GM18861 (cell line): ENCODE measurements at regions not wholly inside any gene's neighbourhood (a gene's known extent, or its start where the extent isn't known, plus 50 kb on each side); places are given as distances from the start of the nearest gene placed in this dataset.

Experiments used
- ATAC-seq: cut with Tn5 transposase; IDR thresholded peaks from one replicate; pipeline ENCODE4 v1.9.1; 2021; ENCODE audit not compliant: unreplicated experiment

DNA sequence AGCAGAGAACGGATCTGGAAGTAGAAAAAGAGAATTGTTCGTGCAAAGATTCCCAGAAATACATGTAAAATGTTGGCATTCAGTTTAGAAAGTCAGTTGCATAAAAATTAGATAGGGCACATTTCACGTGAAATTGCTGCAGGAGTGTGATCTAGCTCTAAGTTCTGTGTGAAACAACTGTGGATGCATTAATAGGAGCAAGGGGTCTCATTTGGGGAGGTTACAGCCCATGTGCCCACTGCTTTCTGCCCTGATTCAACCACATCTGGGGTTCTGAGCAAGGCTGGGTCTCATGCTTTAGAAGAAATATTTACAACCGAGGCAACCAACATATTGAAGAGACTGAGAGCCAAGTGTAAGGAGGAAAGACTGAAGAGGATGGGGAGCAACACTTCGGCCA lies 639.0 kb downstream of the BCOR start:
- no peak for ATAC-seq

DNA sequence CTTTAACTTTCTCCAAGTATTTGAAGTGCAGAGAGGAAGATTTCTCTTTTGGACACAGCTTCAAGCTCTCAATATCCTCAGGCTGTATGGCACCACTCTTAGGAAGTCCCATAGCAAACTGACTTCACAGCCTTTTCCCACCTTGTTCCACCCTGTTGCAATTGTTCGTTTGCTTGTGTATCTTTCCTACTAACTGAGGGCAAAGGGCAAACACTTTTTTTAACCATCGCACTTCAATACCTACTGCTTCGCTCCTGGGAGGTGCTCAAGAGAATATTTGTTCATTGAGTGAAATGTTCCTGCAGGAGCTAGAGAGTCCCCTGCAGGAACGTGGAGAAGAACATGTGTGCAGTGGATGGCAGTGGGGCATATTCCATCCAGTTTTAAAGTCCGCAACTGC lies 638.6 kb downstream of the BCOR start:
- no peak for ATAC-seq

DNA sequence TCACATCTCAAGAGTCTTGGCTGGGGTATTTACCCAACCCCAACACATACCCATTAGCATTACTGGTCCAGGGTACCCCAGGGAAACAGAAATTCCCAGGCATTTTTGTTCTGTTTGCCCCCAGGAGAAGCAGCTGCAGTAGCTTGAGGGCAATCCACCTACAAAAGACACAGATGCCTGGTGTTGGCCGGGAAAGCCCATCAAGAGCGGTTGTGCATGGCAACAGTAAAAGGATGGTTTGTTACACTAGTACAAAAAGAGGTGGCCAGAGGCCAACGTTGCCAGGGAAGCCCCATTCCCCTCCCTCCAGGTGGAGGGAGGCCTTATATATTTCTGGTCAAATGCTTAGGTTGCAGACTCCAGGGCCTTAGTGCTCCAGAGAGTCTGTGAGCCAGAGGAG lies 637.8 kb downstream of the BCOR start:
- no peak for ATAC-seq

DNA sequence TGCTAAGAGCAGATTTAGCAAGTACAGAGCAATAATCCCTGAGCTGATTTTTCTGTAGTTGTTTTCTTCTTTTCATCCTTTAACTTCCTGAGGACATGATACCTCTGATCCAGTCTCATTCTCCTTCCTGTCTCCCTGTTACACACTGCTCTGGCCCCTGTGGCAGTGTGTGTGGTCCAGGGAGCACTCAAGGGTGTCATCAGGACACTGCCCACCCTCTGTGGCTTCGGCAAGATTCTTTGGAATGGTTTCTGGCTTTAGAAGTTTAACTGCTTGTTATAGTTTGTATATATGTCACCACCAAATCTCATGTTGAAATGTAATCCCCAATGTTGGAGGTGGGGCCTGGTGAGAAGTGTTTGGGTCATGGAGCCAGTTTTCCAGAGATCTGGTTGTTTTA lies 637.3 kb downstream of the BCOR start:
- no peak for ATAC-seq

DNA sequence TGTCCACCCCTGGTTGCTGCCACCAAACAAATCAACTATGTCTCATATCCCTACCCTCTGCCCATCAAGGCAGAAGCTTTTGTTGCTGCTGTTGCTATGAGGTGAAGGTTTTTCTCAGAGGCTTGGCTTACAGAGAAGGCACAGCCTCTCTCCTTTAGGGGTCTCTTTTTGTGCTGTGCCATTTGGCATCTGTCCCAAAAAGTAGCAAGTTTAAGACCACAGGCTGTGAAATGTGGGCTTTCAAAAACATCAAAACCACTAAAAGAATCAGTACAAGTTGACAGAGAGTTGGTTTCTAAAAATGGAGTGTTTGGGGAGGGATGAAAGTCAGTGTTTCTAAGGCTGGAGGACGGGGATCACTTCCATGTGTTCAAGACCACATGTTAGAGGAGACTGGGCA lies 634.9 kb downstream of the BCOR start:
- no peak for ATAC-seq

DNA sequence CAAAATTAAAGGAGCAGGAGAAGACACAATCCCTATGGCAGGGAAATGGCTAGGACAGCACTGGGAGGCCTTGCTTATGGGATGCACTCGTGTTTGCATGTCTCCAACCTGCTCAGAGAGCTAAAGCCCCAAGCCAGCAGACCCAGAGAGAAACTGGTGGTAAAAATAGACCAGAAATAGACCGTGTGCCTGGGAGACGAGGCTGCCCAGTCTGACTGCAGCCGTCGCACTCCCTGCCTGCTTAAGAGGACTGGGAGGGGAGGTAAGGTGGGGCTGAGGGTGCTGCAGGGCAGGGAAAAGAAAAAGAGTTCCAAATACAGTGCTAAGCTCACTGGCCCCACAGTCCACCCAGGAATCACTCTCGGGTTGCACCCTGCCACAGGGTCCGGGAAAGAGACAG lies 633.5 kb downstream of the BCOR start:
- no peak for ATAC-seq

DNA sequence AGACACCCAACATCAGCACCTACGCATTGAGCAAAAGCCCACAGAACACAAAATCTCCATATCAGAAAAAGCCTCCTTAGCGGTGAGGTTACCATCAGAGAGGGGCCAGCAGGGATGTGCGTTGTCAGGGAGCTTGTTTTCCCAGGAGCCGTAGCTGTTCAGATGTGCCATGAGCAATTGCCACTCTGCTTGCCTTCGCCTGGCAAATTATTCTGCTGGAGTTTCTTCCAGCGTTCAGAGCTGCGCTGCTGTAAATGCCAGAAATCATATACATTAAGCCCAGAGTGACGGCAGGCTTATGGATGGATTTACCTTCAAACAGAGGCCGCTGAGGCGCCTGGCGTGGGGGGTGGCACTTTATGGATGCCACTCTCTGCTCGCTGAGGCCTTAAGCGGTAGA lies 632.3 kb downstream of the BCOR start:
- no peak for ATAC-seq

DNA sequence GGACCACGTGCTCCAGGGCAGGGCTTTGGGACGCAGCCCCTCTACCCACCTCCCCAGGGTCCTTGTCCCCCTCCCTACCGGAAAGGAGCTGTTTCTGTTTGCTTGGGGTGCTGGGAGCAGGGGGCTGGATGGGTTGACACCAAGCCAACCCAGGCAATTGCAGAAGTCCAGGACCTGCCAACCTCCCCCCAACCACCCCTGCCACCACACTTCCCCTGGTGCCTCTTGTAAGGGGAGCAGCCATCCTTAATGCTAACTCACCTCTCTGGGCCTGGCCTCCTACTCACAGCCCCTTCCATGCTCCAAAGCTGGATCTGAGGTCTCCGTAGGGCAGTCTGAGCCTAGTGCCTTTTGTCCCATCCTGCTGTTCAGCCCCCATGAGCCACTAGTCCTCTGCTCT lies 631.9 kb downstream of the BCOR start:
- no peak for ATAC-seq

DNA sequence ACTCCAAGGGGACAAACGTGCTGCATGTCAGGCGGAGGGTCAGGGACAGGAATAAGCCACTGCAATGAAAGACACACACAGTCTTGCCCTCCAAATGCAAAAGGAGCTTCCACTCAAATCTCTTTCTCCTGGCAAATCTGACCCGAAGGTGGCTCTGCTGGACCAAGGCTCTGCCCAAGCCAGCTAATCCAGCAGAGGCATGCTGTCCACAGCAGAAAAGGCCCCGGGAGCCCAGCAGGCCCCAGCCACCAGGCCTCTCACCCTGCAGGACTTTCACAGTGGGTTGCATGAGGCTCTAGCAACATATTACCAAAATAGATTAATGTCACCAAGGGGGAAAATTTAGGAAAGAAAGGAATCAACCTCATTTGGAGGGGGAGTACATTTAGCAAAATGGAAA lies 628.6 kb downstream of the BCOR start:
- ATAC-seq: no peak

DNA sequence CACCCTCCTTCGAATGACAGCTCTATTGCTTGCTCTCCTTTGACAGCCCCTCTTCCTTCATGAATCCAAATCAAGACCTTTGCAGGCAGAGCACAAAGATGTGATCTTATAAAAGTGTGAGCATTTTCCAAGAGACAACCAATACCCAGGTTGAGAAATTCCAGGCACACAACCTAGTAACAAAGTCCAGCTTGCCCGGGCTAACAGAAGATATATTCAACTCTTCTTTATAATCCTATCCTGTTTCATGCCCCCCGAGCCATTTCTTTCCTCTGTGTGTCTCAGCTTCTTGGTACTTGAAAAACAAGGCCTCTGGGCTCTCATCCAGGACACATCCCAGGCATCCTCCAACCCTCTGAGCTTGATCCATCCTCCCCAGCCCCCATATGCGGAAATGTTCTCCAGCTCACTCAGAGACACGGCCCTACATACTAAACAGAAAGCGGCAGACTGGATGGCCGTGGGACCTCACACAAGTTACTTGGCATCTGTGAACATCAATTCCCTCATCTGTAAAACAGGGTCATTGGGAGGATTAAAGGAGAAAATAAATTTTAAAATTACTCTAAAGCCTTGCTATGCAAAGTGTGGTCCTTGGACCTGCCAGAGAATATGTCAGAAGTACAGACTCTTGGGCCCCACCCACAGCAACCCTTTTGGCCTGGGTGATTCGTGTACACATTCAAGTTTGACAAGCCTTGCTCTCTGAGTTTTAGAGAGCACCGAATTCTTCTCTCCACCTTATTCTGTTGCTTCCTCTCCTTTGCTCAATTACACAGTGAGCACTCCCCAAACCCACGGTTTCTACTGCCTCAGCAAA lies 627.0 kb downstream of the BCOR start:
- no peak for ATAC-seq

DNA sequence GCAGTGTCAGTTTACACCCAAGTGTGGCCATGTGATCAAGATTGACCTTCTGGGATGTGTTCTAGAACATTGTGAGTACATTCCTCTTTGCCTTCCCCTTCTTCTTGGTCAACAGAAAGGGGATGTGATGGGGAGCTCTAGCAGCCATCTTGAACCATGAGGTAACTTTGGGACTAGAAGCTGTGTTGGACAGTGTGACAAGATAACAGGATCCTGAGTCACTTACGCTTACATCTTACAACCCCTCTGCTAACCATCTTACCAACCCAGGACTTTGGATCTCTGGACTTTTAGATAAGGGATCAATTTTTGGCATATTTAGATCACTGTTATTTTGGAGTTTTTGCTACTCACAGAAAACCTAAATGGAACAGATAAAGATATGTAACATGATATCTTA lies 625.6 kb downstream of the BCOR start:
- no peak for ATAC-seq

DNA sequence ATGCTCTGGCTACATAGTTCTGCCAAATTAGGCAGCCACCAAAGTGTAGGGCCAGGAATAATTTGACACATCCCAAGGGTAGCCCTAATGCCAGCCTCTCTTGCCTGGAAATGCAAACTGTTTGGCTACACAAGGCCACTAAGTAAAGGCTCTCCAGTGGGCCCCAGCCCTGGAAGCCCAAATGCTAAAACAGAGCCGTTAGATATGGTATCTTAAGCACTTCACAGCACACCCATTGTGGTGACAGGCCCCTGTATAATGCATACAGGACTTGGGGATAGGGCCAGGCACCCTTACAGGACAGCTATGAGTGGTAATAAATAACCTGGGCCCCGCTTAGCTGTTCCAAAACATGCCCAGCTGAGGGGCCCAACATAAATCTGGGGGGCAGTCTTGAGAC lies 623.9 kb downstream of the BCOR start:
- no peak for ATAC-seq

DNA sequence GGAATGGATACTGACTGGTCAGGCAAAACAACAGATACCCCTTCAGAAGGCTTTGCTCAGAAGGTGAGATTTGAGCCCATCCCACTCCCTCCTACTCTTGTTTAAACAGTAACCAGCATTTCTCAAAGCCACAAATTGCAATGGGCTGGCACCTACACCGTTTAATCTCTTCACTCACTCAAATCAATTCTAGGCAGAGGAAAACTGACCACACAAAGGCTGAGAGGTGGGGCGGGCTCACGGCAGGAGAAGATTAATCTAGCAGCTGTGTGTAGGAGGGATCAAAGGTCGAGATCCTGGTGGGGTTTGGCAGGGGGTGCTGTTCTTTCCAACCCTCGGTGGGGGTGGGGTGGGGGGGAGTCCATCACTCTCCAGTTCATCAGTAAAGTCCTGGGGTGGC lies 622.4 kb downstream of the BCOR start:
- no peak for ATAC-seq

DNA sequence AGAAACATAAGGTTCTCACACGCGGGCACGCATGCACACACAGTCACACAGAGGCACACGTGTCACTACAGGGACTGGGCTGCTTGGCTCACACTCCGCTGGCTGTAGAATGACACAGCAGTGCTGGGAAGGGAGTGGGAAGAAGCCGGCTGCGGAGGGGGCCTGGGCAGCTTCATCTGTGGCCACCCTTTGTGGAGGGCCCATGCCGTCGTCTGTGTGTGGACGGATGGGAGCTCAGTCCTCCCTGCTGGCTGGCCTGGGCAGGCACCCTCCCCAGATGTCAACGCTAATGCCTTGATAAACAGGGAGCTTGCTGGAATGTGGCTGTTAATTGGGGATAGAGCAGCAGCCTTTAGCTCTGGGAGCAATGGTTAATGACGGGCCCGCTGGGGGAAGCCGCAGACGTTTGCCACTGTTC lies 621.1 kb downstream of the BCOR start:
- ATAC-seq: no peak

DNA sequence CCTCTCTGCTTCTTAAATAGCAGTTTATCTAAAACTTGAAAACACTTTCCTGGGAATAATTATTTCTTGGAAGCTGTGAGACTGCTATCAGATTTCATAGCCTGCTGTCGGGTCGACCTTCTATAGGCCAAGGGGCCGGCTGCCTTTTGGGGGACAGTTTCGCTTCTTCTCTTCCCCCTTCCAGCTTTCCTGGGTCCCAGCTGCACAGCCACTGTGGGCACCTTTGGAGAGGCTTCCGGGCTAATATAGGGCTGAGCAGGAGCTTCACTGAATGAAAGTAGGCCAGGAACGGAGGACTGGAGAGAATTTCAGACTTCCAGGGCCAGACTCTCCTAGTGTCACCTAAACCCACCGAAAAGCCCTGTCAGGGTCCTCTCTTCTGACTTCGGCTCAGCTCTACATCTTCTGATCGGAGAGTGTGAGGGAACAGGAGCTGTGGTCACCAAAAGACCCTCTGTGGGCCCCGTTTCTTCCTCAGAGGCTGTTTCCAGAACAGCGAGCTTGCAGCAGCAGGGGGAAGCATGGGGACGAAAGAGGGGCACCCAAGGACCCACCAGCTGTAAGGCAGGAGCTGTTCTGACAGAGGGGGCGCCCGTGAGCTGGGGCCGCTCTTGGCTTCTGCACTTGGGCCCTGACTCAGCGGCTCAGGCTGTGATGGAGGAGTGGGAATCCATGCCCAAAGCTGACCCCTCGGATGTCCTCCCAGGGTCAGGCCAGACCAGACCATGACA lies 620.6 kb downstream of the BCOR start:
- ATAC-seq: no peak

DNA sequence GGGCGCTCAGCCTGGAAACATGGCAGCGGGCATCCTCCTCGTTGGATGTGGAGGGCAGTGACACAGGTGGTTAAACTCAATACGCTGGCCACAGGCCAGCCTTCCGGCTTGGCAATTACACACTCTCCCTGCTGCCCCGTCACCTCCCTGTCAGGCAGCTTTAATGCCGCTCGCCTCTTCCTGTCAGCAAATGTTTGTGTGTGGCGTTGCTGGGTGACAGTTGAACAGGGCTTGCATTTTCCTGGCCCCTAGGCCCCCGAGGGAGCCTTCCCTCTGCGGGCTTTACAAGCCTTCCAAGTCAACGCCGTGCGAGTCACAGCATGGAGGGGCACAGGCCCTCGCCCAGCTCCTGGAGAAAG lies 620.0 kb downstream of the BCOR start:
- no peak for ATAC-seq

DNA sequence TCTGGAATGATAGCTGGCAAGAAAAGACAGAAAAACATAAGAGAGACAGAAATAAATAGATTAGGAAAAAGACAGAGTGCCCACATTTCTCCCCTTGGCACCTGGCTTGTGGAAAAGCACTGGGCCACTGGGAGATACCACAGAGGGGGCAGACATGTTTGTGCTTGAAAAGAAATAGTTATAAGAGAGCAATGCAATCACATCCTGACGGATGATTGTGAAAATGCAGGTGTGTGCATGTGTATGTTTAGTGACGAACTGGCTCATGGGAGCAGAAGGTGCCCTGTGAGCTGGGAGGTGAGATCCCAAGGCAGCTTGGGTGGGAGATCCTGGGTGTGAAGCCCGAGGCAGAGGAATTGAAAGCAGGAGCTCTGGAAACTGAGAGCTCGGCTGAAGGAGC lies 617.9 kb downstream of the BCOR start:
- no peak for ATAC-seq

DNA sequence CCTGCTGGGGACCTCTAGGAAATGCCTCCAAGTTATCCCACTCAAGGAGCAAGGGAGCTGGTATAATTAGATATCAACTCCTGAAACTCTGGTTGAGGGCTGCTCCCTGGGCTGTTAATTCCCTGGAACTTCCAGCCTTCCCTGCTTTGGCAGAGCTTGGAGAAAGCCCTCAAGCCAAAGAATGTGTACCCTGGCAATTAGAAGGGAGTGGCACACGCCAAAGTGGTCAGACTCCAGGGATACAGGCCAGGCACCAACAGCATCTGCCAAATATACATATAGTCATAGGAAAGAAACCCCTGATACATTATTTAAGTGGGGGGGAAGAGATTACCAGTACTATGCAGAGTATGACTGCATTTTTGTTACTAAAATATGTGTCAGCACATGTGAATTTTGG lies 616.8 kb downstream of the BCOR start:
- no peak for ATAC-seq

DNA sequence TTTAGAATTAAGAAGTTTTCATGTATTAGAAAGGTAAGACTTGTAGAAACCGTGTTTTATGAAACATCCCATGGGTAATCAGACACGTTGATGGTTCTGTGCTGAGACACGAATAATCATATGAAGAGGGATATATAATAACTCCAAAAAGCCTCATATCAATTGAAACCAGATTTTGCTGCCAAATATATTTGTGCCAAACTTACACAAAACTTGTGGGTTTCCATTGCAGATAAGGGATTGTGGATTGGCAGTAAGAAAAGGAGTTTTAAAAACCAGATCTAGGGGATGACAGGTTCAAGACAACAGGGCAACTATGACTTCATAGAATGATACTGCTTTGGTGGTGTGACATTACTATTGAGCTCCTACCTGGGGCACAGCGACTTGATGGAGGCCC lies 616.1 kb downstream of the BCOR start:
- no peak for ATAC-seq

DNA sequence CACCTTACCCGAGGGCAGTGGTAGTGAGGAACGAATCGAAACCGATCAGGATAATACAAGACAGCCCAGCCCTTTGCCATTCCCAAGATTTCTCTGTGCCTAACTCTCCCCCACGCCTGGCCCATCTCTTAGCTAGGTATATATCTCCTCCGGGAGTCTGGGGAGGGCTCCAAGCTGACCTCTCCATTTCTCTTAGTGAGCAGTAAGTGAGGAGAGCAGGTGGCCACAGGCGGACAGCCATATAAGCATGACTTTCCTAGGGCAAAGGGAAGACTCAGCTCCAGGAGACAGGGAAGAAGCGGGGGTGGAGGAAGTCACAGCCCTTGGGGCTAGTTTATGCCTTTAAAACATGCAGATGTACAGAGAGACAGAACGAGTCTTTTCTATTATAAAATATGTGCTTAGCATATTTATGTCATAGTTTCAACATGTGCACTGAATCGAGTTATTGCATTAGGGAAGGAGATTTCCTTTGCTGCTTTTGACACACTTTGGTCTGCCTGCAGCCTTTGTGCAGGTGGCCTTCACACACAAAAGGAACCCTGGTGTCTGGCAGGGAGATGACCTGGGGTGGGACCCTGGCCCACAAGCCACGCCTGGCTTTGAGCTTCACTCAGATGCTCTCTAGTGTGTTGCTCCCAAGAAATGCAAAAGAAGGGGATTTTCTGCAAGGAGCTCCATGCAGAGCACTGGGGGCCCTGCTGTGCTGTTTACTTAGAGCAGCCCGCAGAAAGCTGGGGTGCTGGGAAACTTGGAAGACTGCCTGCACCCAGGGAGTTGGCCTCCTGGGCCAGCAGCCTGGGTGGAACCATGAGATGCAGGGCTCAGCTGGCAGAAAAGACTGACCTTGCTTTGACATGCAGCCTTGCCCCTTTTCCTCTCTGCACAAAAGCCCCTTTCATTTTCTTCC lies 613.3 kb downstream of the BCOR start:
- no peak for ATAC-seq

DNA sequence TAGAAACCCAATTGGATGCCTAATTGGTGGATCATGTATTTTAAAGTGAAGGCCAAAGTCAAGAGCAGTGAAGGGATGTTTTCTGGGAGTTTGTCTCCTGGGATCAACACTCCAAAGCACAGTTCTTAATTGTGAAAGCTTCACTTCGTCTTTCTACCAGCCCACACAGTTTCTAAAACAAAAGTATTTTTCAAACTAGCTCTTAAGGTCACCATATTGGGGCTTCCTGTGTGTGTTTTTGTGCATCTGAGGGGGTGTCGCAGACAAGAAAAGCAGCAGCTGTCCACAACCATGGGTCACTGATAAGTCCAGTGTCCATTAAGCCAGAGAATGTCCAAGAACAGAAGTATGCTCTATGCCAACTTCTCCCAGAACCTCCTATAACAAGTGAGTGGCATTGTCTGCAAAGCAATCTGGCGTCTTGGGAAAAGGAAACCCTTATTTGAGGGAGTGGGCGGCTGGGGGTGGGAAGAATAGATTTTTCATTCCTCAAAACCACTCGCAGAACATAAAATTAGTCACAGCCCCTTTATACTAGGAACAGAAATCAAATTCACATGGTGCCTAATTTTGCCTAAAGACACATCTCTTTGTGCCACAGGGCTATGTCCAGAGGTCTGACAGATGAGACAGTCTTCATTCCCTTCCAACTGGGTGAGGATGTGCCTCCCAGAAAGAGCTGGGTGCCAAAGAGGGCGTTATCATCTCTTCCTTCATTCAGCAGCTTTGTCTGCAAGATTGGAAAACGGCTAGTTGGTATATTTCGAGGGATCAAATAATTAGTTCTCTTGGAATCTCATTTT lies 610.4 kb downstream of the BCOR start:
- no peak for ATAC-seq
